ENCODE measurements at regions not wholly inside any gene's neighbourhood (a gene's known extent, or its start where the extent isn't known, plus 50 kb on each side); places are given as distances from the start of the nearest gene placed in this dataset.

GRCh38 chr5:38051711-38052511, 206.4 kb upstream of the EGFLAM start:
- TF ChIP-seq CTCF (IDR thresholded peaks at IDR 0.05): no peak
- TF ChIP-seq POLR2A (IDR thresholded peaks at IDR 0.05): no peak

Measured in thyroid gland (tissue), 4 donors.